ENCODE measurements at regions not wholly inside any gene's neighbourhood (a gene's known extent, or its start where the extent isn't known, plus 50 kb on each side); places are given as distances from the start of the nearest gene placed in this dataset.

- Histone ChIP-seq H3K27ac (ENCODE audit: low read depth, low read length) (peak overlapping the region; percentile 78), H3K4me1 (ENCODE audit: control insufficient read depth, insufficient read depth, low read length, unreplicated experiment) (peaks cover 11% of the 10 kb centered on the region), H3K4me3 (ENCODE audit: low read depth, low read length) (0 out of 2 replicates have a peak overlapping the region, but pooled peaks have one; percentile 18), H3K79me2 (ENCODE audit: control insufficient read depth, insufficient read depth, low read length, unreplicated experiment) (no peaks in the 10 kb centered on the region), H2AFZ (ENCODE audit: low read length, unreplicated experiment) (peak overlapping the region; percentile 74), H3K27me3 (ENCODE audit: insufficient read depth, low read length) (no peaks in the 10 kb centered on the region), H3K36me3 (ENCODE audit: insufficient read depth, low read length) (no peaks in the 10 kb centered on the region)
These were observed 236.9 kb downstream of the AR start for GRCh38 chrX:67780694-67781109.

- Histone ChIP-seq H3K27me3 (ENCODE audit: insufficient read depth, low read length) (no peaks in the 10 kb centered on the region), H3K79me2 (ENCODE audit: control insufficient read depth, insufficient read depth, low read length, unreplicated experiment) (no peaks in the 10 kb centered on the region), H2AFZ (ENCODE audit: low read length, unreplicated experiment) (peak overlapping the region; percentile 74), H3K36me3 (ENCODE audit: insufficient read depth, low read length) (no peaks in the 10 kb centered on the region), H3K4me3 (ENCODE audit: low read depth, low read length) (0 out of 2 replicates have a peak overlapping the region, but pooled peaks have one; percentile 18), H3K4me1 (ENCODE audit: control insufficient read depth, insufficient read depth, low read length, unreplicated experiment) (peaks cover 11% of the 10 kb centered on the region), H3K27ac (ENCODE audit: low read depth, low read length) (peak overlapping the region; percentile 78)
These were observed 237.3 kb downstream of the AR start for GRCh38 chrX:67781132-67781531.

DNA sequence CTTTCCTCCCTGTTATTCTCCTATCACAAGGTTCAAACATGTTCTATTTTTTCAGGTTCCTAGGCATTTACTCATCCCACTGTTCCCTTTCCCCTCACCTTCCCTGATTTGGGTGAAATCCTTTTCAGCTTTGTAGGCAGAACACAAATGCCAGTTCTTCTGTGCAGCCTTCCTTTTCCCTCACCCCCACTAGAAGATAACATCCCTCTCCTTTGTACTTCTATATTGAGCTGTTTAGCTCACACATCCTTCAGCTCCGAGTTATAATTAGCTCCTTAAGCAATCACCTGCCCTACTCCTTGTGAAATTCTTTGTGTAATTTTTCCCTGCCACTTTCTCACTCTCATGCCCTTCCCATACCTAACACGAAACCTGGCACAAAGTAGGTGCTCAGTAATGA lies 240.9 kb downstream of the AR start:
- Histone ChIP-seq H3K36me3 (ENCODE audit: insufficient read depth, low read length) (no peaks in the 10 kb centered on the region), H3K27ac (ENCODE audit: low read depth, low read length) (no peak overlapping the region)

GRCh38 chrX:67787196-67787595 lies 243.4 kb downstream of the AR start:
- no peak overlapping the region for H3K27ac ChIP-seq (ENCODE audit: low read depth, low read length)
- no peaks in the 10 kb centered on the region for H3K4me1 ChIP-seq (ENCODE audit: control insufficient read depth, insufficient read depth, low read length, unreplicated experiment)

More for the DNA sequence above, 240.9 kb downstream of the AR start:
- Histone ChIP-seq H3K4me3 (ENCODE audit: low read depth, low read length) (no peak overlapping the region), H2AFZ (ENCODE audit: low read length, unreplicated experiment) (no peak overlapping the region), H3K79me2 (ENCODE audit: control insufficient read depth, insufficient read depth, low read length, unreplicated experiment) (no peaks in the 10 kb centered on the region), H3K27me3 (ENCODE audit: insufficient read depth, low read length) (no peaks in the 10 kb centered on the region), H3K4me1 (ENCODE audit: control insufficient read depth, insufficient read depth, low read length, unreplicated experiment) (peaks cover 11% of the 10 kb centered on the region)

GRCh38 chrX:67789536-67789935 lies 245.7 kb downstream of the AR start:
- H2AFZ ChIP-seq (ENCODE audit: low read length, unreplicated experiment), result no peak overlapping the region
- no peaks in the 10 kb centered on the region for H3K27me3 ChIP-seq (ENCODE audit: insufficient read depth, low read length)

More at GRCh38 chrX:67787196-67787595, 243.4 kb downstream of the AR start:
- Histone ChIP-seq H3K36me3 (ENCODE audit: insufficient read depth, low read length) (no peaks in the 10 kb centered on the region), H3K4me3 (ENCODE audit: low read depth, low read length) (no peak overlapping the region), H3K79me2 (ENCODE audit: control insufficient read depth, insufficient read depth, low read length, unreplicated experiment) (no peaks in the 10 kb centered on the region), H3K27me3 (ENCODE audit: insufficient read depth, low read length) (no peaks in the 10 kb centered on the region), H2AFZ (ENCODE audit: low read length, unreplicated experiment) (no peak overlapping the region)

More at GRCh38 chrX:67789536-67789935, 245.7 kb downstream of the AR start:
- Histone ChIP-seq H3K36me3 (ENCODE audit: insufficient read depth, low read length) (no peaks in the 10 kb centered on the region), H3K27ac (ENCODE audit: low read depth, low read length) (no peak overlapping the region), H3K4me3 (ENCODE audit: low read depth, low read length) (no peak overlapping the region), H3K4me1 (ENCODE audit: control insufficient read depth, insufficient read depth, low read length, unreplicated experiment) (no peaks in the 10 kb centered on the region), H3K79me2 (ENCODE audit: control insufficient read depth, insufficient read depth, low read length, unreplicated experiment) (no peaks in the 10 kb centered on the region)
